Activated CD8-positive, alpha-beta memory T cell treated with anti-CD3 and anti-CD28 coated beads, Interleukin-2, amount 50 U/mL, for 48 hours (primary cell): ENCODE measurements at regions not wholly inside any gene's neighbourhood (a gene's known extent, or its start where the extent isn't known, plus 50 kb on each side); places are given as distances from the start of the nearest gene placed in this dataset.

Experiments
- DNase-seq: peaks from one replicate; pipeline ENCODE4 v3.0.0-alpha.2; 2020

GRCh38 chr11:134564472-134565200 lies 152.6 kb upstream of the B3GAT1 start:
- DNase-seq: peak; percentile 29

- peak; percentile 32 for DNase-seq
These were observed 151.0 kb upstream of the B3GAT1 start for GRCh38 chr11:134562941-134563471.

GRCh38 chr11:134562196-134562595 lies 150.2 kb upstream of the B3GAT1 start:
- DNase-seq: peak; percentile 6

GRCh38 chr11:134561331-134561720 lies 149.3 kb upstream of the B3GAT1 start:
- DNase-seq: no peak

GRCh38 chr11:134560566-134561330 lies 148.7 kb upstream of the B3GAT1 start:
- DNase-seq: peak; percentile 33

GRCh38 chr11:134560066-134560465 lies 148.0 kb upstream of the B3GAT1 start:
- DNase-seq: peak; percentile 22

- DNase-seq: peak; percentile 30
These were observed 147.5 kb upstream of the B3GAT1 start for GRCh38 chr11:134559602-134559962.

- DNase-seq: peak; percentile 7
These were observed 147.0 kb upstream of the B3GAT1 start for GRCh38 chr11:134558916-134559601.

GRCh38 chr11:134558258-134558835 lies 146.3 kb upstream of the B3GAT1 start:
- DNase-seq: peak; percentile 3

- peak; percentile 13 for DNase-seq
These were observed 145.7 kb upstream of the B3GAT1 start for GRCh38 chr11:134557571-134558257.

GRCh38 chr11:134556186-134556585 lies 144.1 kb upstream of the B3GAT1 start:
- DNase-seq: peak; percentile 29

- DNase-seq: peak; percentile 20
These were observed 143.5 kb upstream of the B3GAT1 start for GRCh38 chr11:134555510-134555909.

GRCh38 chr11:134554861-134555260 lies 142.8 kb upstream of the B3GAT1 start:
- DNase-seq: no peak

- peak; percentile 28 for DNase-seq
These were observed 142.1 kb upstream of the B3GAT1 start for GRCh38 chr11:134554106-134554505.

GRCh38 chr11:134552749-134553148 lies 140.7 kb upstream of the B3GAT1 start:
- DNase-seq: no peak

GRCh38 chr11:134545521-134545920 lies 133.5 kb upstream of the B3GAT1 start:
- DNase-seq: no peak

- peak; percentile 15 for DNase-seq
These were observed 132.2 kb upstream of the B3GAT1 start for GRCh38 chr11:134544095-134544815.

GRCh38 chr11:134543645-134544044 lies 131.6 kb upstream of the B3GAT1 start:
- DNase-seq: peak; percentile 28

- peak; percentile 13 for DNase-seq
These were observed 131.2 kb upstream of the B3GAT1 start for GRCh38 chr11:134543241-134543640.

GRCh38 chr11:134542401-134543165 lies 130.5 kb upstream of the B3GAT1 start:
- DNase-seq: peak; percentile 30

GRCh38 chr11:134541951-134542350 lies 129.9 kb upstream of the B3GAT1 start:
- DNase-seq: peak; percentile 17
